ENCODE measurements at regions not wholly inside any gene's neighbourhood (a gene's known extent, or its start where the extent isn't known, plus 50 kb on each side); places are given as distances from the start of the nearest gene placed in this dataset.

- TF ChIP-seq ZBED4 (CRISPR knock-in tag; IDR thresholded peaks at IDR 0.05; ENCODE audit: borderline replicate concordance): no peak
- TF ChIP-seq ZNF850 (CRISPR knock-in tag; conservative IDR thresholded peaks at IDR 0.05): no peak
- no peak for TF ChIP-seq ZNF367 (CRISPR knock-in tag; IDR thresholded peaks at IDR 0.05; ENCODE audit: borderline replicate concordance)
- TF ChIP-seq ZFP90 (CRISPR knock-in tag; IDR thresholded peaks at IDR 0.05; ENCODE audit: borderline replicate concordance): no peak
- TF ChIP-seq RAD21 (CRISPR knock-in tag; IDR thresholded peaks at IDR 0.05): 0 out of 2 replicates have a peak, but pooled peaks have one; percentile 28
- TF ChIP-seq RORA (CRISPR knock-in tag; IDR thresholded peaks at IDR 0.05): no peak
- TF ChIP-seq ZNF501 (CRISPR knock-in tag; IDR thresholded peaks at IDR 0.05): no peak
- TF ChIP-seq SIX1 (CRISPR knock-in tag; IDR thresholded peaks at IDR 0.05; ENCODE audit: borderline replicate concordance): no peak
- TF ChIP-seq ZNF317 (CRISPR knock-in tag; IDR thresholded peaks at IDR 0.05): no peak
- no peak for TF ChIP-seq TAF15 (IDR thresholded peaks at IDR 0.05; ENCODE audit: low read depth, low read length, poor library complexity, severe bottlenecking)
- no peak for TF ChIP-seq ZNF549 (CRISPR knock-in tag; IDR thresholded peaks at IDR 0.05)
- TF ChIP-seq PTBP1 (IDR thresholded peaks at IDR 0.05; ENCODE audit: low read depth, low read length, poor library complexity, severe bottlenecking): no peak
- TF ChIP-seq ZNF816 (CRISPR knock-in tag; IDR thresholded peaks at IDR 0.05; ENCODE audit: borderline replicate concordance): no peak
- TF ChIP-seq ZNF451 (CRISPR knock-in tag; IDR thresholded peaks at IDR 0.05): no peak
- peak; percentile 64 for TF ChIP-seq GATAD2A (CRISPR knock-in tag; IDR thresholded peaks at IDR 0.05)
- peak; percentile 44; the same call in 1 of the 2 replicates for TF ChIP-seq ELF3 (CRISPR knock-in tag; IDR thresholded peaks at IDR 0.05)
- no peak for TF ChIP-seq ZNF883 (CRISPR knock-in tag; IDR thresholded peaks at IDR 0.05; ENCODE audit: not compliant biosample characterization)
- TF ChIP-seq MEIS2 (CRISPR knock-in tag; IDR thresholded peaks at IDR 0.05): no peak; the same call in 1 of the 2 replicates
- no peak for TF ChIP-seq ZNF44 (CRISPR knock-in tag; IDR thresholded peaks at IDR 0.05)
- no peak for TF ChIP-seq NFE2L2 (IDR thresholded peaks at IDR 0.05; ENCODE audit: low read length)
- TF ChIP-seq RBAK (CRISPR knock-in tag; IDR thresholded peaks at IDR 0.05): no peak
- TF ChIP-seq ZNF83 (CRISPR knock-in tag; IDR thresholded peaks at IDR 0.05; ENCODE audit: borderline replicate concordance): no peak
Observed at GRCh38 chr21:41663805-41664788, 102.8 kb downstream of the RIPK4 start (continued).

Measured in HepG2 (cell line).